ENCODE measurements at regions not wholly inside any gene's neighbourhood (a gene's known extent, or its start where the extent isn't known, plus 50 kb on each side); places are given as distances from the start of the nearest gene placed in this dataset.

- TF ChIP-seq CHD2 (IDR thresholded peaks at IDR 0.05; ENCODE audit: low read depth, low read length): no peak
- no peak for TF ChIP-seq NBN (conservative IDR thresholded peaks at IDR 0.05)
- no peak for TF ChIP-seq KLF6 (CRISPR knock-in tag; IDR thresholded peaks at IDR 0.05)
These were observed 299.4 kb downstream of the DNAJB9 start for GRCh38 chr7:108869070-108869469.
